AML-193 (cell line): ENCODE measurements at regions not wholly inside any gene's neighbourhood (a gene's known extent, or its start where the extent isn't known, plus 50 kb on each side); places are given as distances from the start of the nearest gene placed in this dataset.

Experiments
- DNase-seq, 2 experiments: peaks; one replicate each; lab custom pipeline; 2025; lab: John Stamatoyannopoulos, UW

DNA sequence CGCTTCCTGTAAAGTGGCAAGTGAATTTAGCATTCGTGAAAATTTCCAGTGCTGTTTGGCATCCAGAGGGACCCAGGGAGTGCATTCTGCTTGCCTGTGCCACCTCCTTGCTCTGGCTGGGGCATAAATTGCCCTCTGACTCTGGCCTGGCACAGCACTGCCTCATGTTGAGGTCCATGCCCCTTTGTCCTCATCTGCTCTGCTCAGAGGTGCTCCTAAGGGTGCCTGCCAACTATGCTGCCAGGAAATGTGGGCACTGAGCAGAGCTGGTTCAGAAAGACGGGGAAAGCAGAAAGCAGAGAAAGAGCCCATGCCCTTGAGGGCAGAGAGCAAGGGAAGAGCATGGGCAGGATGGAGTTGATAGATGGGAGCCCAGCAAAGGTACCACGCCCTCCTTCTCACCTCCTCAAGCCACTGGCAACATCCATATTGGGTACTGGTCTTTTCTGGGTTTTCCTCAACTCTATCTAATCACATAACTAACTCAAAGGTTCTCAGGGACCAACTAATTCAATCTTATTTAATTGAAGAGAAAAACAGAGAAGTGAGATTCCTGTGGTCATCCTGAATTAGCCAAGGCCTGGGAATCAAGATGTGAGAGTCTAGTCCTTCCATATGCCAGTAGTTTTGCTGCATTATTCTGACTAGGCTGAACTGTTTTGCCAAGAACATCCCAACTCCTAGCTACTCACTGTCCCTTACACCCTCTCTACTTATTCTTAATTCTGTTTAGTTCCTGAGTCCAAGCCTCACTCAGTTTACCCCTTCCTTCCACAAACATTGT, 441.5 kb upstream of the TNP1 start:
- no peak for DNase-seq

DNA sequence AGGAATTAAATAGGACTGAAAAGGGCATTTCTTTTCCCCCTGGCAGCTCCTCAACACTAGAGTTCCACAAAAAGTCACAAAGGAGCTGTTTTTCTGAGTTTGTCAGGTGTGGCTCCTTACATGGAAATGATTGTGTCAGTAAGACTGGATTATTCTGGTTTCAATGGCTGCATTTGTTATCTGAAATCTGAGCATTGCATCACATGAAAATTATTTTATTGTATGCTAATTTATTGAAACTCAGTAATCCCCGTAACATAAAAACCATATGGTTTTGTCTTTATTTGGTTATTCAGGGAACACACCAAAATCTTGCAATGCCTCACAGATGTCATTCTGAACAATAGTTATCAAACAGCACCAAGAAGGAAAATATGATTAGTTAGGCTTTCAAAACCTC, 439.7 kb upstream of the TNP1 start:
- no peak for DNase-seq

DNA sequence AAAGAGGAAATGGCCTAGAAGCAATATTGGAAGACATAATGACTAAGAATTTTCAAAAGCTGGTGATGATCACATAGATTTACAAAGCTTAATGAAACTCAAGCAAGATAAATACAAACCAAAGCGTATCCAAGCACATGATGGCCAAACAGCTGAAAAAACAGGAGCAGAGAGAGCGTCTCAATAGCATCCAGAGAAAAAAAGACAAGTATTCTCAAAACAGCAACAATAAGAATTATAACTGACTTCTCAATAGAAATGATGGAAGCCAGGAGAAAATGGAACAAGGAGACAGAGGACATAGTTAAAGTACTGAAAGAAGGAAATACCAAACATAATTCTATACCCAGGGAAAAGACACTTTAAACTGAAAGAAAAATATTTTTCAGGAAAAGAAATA, 437.2 kb upstream of the TNP1 start:
- no peak for DNase-seq

DNA sequence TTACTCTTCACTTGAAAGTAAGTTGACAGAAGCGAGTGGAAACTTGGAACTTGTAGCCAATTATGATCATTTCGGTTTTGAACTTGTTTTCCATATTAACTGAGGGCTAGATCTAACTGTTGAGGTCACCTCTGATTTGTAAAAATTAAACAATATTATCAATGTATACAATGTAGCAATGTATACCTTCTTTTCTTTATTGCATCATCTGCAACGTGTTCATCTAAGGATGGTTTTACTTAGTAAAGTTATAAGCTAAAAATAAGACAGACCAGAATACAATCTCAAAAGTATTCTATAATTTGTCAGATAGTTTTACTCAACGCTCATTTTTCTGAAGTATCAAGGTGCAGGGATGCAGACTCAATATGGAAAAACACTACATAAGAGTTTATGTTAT, 435.0 kb upstream of the TNP1 start:
- no peak for DNase-seq

DNA sequence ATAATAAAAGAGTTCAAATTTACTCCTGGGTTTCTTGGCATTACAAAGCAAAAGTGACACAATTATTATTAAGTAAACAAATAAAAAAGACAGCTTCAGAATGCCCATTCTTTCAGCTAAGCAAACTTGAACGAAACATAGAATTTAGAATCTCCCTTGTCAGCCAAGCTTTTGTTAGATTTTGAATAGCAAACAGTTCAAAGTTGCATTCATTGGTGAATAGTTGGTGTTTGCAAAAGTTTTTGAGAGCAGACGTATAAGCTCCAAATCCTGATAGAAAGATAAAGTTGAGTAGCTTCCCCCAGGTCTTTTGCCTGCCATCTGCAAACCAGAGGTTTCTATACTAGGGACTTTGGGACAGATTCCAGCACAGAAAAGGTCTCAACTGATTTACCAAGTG, 434.3 kb upstream of the TNP1 start:
- DNase-seq = no peak

- DNase-seq = no peak
These were observed 433.7 kb upstream of the TNP1 start for GRCh38 chr2:217293607-217294006.

- DNase-seq = no peak
These were observed 433.2 kb upstream of the TNP1 start for GRCh38 chr2:217293046-217293445.

- DNase-seq = no peak
These were observed 431.4 kb upstream of the TNP1 start for GRCh38 chr2:217291259-217291658.

GRCh38 chr2:217290467-217290866, 430.6 kb upstream of the TNP1 start:
- DNase-seq = no peak

- no peak for DNase-seq
These were observed 430.0 kb upstream of the TNP1 start for GRCh38 chr2:217289907-217290280.

DNA sequence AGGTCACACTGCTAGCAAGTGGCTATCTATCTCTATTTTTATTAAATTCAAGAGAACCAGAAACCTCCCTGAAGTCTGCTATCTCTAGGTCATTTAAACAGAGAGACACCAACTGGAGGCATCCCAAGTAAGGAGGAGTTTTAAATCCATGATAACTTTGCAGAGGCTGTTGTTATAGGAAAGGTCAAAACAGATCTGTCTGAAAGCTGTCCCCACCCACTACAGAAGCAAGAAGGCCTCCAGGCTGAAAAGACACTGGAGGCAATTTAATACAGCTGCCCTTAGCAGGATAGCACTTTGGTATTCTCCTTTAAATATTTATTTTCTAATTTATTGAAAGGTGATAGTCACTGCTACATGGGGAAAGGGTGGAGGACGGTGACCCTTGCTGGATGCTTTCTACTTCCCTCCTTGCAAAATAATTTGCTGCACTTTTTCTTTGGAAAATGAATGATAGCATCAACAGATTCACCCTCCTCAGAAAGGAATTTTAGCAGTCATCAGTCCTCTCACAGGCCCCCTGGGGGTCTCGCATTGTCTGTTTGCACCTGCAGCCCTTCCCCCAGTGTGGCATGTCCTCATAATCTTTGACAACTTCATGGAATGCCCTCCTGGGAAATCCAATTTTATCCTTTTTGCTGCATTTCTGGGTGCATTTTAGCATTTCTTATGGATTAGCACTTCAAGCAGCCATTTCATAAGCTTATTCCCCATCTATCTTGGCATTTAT, 429.5 kb upstream of the TNP1 start:
- no peak for DNase-seq

- no peak for DNase-seq
These were observed 428.7 kb upstream of the TNP1 start for GRCh38 chr2:217288472-217289063.

DNA sequence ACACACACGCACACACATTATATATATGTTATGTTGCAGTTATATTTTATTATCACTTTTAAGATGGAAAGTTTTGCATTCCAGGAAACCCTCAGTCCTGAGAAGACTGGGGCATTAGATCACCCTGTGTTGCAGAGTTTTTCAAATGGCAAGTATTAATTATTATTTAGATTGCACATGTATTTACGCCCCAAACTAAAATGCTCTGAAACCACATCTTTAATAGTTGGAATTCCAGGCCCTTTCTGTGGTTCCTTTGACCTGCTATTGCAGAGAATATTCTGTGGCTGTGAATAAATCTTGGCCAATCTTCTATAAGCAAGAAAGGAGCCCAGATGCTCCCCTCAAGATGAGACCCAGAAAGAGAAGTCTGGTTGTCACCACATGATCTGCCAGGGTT, 427.0 kb upstream of the TNP1 start:
- DNase-seq = no peak

- DNase-seq = no peak
These were observed 426.1 kb upstream of the TNP1 start for GRCh38 chr2:217285926-217286325.

GRCh38 chr2:217283460-217283859, 423.6 kb upstream of the TNP1 start:
- no peak for DNase-seq

- DNase-seq = no peak
These were observed 422.7 kb upstream of the TNP1 start for GRCh38 chr2:217282531-217282930.

- DNase-seq = no peak
These were observed 419.7 kb upstream of the TNP1 start for GRCh38 chr2:217279556-217279955.

- no peak for DNase-seq
These were observed 419.3 kb upstream of the TNP1 start for GRCh38 chr2:217279140-217279539.

DNA sequence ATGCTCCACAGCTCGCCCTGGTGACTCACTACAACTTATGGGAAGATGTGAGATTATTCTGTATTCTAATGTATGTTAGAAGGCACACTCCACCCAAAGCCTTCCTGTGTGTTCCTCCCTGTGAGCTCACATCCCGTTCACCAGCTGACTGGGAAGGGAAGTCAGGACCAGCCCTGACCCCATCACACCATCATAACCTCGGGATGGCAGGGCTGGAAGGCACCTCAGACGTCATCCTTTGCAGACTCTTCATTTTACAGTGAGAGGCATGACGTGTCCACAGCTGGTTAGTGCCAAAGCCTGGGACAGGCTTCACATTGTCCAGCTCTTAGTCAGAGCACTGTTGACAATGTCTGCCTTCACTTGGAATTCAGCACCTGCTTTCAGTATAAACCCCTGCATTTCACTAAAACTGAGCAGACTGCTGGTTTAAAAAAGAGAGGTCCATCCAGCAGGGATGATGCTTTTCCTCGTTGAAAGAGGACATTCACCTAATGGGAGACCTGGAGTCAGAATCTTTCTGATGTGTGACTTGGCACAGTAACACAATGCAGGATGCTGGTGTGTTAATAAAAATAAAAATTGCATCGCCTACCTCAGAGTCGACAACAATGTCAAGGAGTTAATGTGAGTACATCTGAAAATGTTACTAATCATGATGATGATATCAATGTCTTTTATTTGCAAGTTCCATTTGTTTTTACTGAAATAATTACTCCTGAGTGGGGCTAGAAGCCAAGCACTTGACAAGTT, 418.0 kb upstream of the TNP1 start:
- DNase-seq = no peak

DNA sequence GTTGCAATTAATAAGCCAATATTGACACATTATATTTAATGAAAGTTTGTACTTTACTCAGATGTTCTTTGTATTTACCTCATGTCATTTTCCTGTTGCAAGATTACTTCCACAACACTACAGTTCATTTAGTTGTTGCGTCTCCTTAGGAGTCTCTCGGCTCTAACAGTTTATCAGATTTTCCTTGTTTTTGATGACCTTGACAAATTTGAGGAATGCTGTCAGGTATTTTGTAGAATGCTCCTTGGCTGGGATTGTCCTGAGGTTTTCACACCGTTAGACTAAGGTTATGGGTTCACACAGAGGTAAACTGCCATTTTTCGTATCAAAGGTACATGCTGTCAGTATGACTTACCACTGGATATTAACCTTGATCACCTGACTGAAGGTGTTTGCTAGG, 416.6 kb upstream of the TNP1 start:
- DNase-seq = no peak

GRCh38 chr2:217275091-217275490, 415.2 kb upstream of the TNP1 start:
- no peak for DNase-seq

DNA sequence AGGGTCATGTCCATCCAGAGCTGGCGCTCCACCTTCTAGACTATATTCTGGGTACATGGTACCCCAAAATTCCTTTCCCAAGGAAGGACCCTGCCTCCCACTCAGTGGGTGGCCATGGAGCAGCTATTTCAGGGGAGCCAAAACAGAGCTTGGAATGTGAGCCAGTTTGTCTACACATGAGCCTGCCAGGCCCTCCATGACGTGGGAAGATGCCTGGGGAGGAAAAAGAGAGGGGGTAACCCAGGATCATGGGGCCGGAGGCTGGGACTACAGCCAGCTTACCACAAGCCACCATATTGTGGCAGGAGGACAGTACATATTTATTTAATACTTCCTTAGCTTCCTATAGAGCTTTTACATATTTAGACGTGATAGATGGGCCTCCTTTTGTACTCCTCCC, 414.7 kb upstream of the TNP1 start:
- DNase-seq = no peak

DNA sequence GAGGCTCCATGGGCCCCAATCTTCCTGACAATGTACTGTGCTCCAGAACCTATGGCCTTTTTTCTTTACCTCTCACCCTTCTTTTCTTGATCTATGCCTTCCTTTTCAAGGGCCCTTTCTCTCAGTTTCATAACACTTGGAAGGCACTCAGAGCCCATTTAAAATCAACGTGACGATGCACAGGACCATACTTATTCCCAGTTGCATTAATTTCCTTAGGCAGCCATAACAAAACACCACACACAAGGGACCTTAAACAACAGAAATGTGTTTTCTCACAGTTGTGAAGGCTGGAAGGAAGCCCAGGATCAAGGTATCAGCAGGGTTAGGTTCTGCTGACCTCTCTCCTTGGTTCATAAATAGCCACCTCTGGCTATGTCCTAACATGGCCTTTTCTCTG, 414.0 kb upstream of the TNP1 start:
- DNase-seq = no peak
